Coronary artery (tissue), 2 donors: ENCODE measurements at regions not wholly inside any gene's neighbourhood (a gene's known extent, or its start where the extent isn't known, plus 50 kb on each side); places are given as distances from the start of the nearest gene placed in this dataset.

Experiments used
- DNase-seq: peaks from one replicate; pipeline ENCODE4 v3.0.0-alpha.2; 2017; ENCODE audit warnings: low spot score
- H3K27ac ChIP-seq, 2 donors: fragments of 200-600 bp; sonication (generic); one replicate each; pipeline ENCODE4 v1.5.1; 2016 to 2019
- H3K4me3 ChIP-seq: fragments of 200-600 bp; sonication (generic); 2 replicates; pipeline ENCODE4 v1.5.1; 2016; ENCODE audit warnings: mild to moderate bottlenecking, moderate library complexity
- CTCF ChIP-seq: fragments of 200-600 bp; sonication (generic); IDR thresholded peaks from one replicate; pipeline ENCODE4 v1.5.1; 2019; ENCODE audit warnings: antibody characterized with exemption

- no peak for TF ChIP-seq CTCF
- H3K4me3 ChIP-seq, result no peak overlapping the region
- H3K27ac ChIP-seq, result no peak overlapping the region
- no peak for DNase-seq
These were observed 1048.5 kb downstream of the NTRK3 start for GRCh38 chr15:87207990-87208580.

- no peak overlapping the region for H3K27ac ChIP-seq
- H3K4me3 ChIP-seq, result no peak overlapping the region
- no peak for TF ChIP-seq CTCF
- DNase-seq, result no peak
These were observed 1049.3 kb downstream of the NTRK3 start for GRCh38 chr15:87207251-87207650.

- TF ChIP-seq CTCF, result no peak
- no peak overlapping the region for H3K27ac ChIP-seq
- no peak overlapping the region for H3K4me3 ChIP-seq
- DNase-seq, result no peak
These were observed 1054.6 kb downstream of the NTRK3 start for GRCh38 chr15:87201986-87202385.

- no peak for TF ChIP-seq CTCF
- Histone ChIP-seq H3K4me3 (no peak overlapping the region), H3K27ac (no peak overlapping the region)
- DNase-seq, result no peak
These were observed 1056.4 kb downstream of the NTRK3 start for GRCh38 chr15:87200149-87200548.

- no peak for DNase-seq
- Histone ChIP-seq H3K4me3 (no peak overlapping the region), H3K27ac (no peak overlapping the region)
- TF ChIP-seq CTCF, result no peak
These were observed 1058.6 kb downstream of the NTRK3 start for GRCh38 chr15:87197981-87198380.

- H3K4me3 ChIP-seq, result no peak overlapping the region
- TF ChIP-seq CTCF, result no peak
- no peak for DNase-seq
- H3K27ac ChIP-seq, result no peak overlapping the region
These were observed 1060.0 kb downstream of the NTRK3 start for GRCh38 chr15:87196498-87196897.

- no peak for TF ChIP-seq CTCF
- DNase-seq, result no peak
- Histone ChIP-seq H3K4me3 (no peak overlapping the region), H3K27ac (no peak overlapping the region)
These were observed 1063.1 kb downstream of the NTRK3 start for GRCh38 chr15:87193481-87193880.
